Neural progenitor cell (in vitro differentiated cells): ENCODE measurements at regions not wholly inside any gene's neighbourhood (a gene's known extent, or its start where the extent isn't known, plus 50 kb on each side); places are given as distances from the start of the nearest gene placed in this dataset.

Source experiments
- EZH2 ChIP-seq: fragments of 200-600 bp; sonication (generic); IDR thresholded peaks from 2 replicates; pipeline ENCODE4 v1.6.1; 2017; ENCODE audit warnings: antibody characterized with exemption, mild to moderate bottlenecking, moderate library complexity
- EZH2phosphoT487 ChIP-seq: fragments of 200-600 bp; sonication (generic); IDR thresholded peaks from 2 replicates; pipeline ENCODE4 v1.6.1; 2017; ENCODE audit warnings: antibody characterized with exemption
- TF ChIP-seq, protein P1 (sequence below): fragments of 200-600 bp; sonication (generic); IDR thresholded peaks from 2 replicates; pipeline ENCODE4 v1.5.1; 2017; ENCODE audit warnings: antibody characterized with exemption, mild to moderate bottlenecking

DNA sequence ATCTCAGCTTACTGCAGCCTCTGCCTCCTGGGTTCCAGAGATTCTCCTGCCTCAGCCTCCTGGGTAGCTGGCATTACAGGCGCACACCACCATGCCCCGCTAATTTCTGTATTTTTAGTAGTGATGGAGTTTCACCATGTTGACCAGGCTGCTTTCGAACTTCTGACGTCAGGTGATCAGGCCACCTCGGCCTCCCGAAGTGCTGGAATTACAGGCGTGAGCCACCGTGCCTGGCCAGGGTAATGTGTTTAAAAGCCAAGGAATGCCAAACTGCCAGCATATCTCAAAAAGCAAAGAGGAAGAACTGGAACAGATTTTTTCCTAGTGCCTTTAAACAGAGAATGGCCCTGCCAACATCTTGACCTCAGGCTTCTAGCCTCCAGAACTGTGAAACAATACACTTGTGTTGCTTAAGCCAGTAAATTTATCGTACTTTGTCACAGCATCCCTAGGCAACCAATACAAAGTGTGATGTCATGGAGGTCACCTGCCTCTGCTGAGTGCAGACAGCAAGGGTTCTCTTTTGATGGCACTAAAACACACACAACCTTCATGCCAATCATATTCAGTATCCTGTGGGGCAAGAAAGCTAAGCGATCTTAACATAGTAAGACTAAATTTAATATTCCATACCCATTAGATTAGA lies 858.3 kb upstream of the TMPRSS15 start:
- TF ChIP-seq, protein P1, sequence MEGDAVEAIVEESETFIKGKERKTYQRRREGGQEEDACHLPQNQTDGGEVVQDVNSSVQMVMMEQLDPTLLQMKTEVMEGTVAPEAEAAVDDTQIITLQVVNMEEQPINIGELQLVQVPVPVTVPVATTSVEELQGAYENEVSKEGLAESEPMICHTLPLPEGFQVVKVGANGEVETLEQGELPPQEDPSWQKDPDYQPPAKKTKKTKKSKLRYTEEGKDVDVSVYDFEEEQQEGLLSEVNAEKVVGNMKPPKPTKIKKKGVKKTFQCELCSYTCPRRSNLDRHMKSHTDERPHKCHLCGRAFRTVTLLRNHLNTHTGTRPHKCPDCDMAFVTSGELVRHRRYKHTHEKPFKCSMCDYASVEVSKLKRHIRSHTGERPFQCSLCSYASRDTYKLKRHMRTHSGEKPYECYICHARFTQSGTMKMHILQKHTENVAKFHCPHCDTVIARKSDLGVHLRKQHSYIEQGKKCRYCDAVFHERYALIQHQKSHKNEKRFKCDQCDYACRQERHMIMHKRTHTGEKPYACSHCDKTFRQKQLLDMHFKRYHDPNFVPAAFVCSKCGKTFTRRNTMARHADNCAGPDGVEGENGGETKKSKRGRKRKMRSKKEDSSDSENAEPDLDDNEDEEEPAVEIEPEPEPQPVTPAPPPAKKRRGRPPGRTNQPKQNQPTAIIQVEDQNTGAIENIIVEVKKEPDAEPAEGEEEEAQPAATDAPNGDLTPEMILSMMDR: no peak
- TF ChIP-seq EZH2: no peak
- TF ChIP-seq EZH2phosphoT487: no peak
